Bronchial epithelial cell (primary cell): ENCODE measurements at regions not wholly inside any gene's neighbourhood (a gene's known extent, or its start where the extent isn't known, plus 50 kb on each side); places are given as distances from the start of the nearest gene placed in this dataset.

Experiments used
- DNase-seq: peaks from one replicate; pipeline ENCODE4 v3.0.0-alpha.2; 2010; ENCODE audit warnings: low read depth
- FAIRE-seq: peaks from 2 replicates; lab custom pipeline; 2011; peaks lifted over from hg19 to GRCh38; lab: Jason Lieb, UNC
- H3K27me3 ChIP-seq: 2 replicates; pipeline ENCODE4 v1.5.1; 2011; ENCODE audit warnings: low read length; ENCODE audit not compliant: control insufficient read depth, insufficient read depth
- H3K36me3 ChIP-seq: 2 replicates; pipeline ENCODE4 v1.5.1; 2011; ENCODE audit warnings: low read length; ENCODE audit not compliant: control insufficient read depth, insufficient read depth
- H3K4me3 ChIP-seq: 2 replicates; pipeline ENCODE4 v1.5.1; 2011; ENCODE audit warnings: mild to moderate bottlenecking, low read depth, low read length, control low read depth
- CTCF ChIP-seq: IDR thresholded peaks from 2 replicates; pipeline ENCODE4 v1.5.1; 2011; ENCODE audit warnings: mild to moderate bottlenecking, moderate library complexity, low read length, control low read depth, inconsistent platforms; ENCODE audit not compliant: insufficient read depth, severe bottlenecking

GRCh38 chr18:60469387-60470100, 97.0 kb upstream of the MC4R start:
- Histone ChIP-seq H3K27me3 (no peaks in the 10 kb centered on the region), H3K4me3 (no peak overlapping the region), H3K36me3 (no peaks in the 10 kb centered on the region)
- FAIRE-seq: no peak
- no peak for TF ChIP-seq CTCF
- DNase-seq: no peak

GRCh38 chr18:60471652-60472051, 99.1 kb upstream of the MC4R start:
- DNase-seq: peak; percentile 3
- FAIRE-seq: no peak

GRCh38 chr18:60485201-60485600, 112.6 kb upstream of the MC4R start:
- DNase-seq (no peak), FAIRE-seq (no peak)
- no peak for TF ChIP-seq CTCF
- Histone ChIP-seq H3K27me3 (no peaks in the 10 kb centered on the region), H3K4me3 (no peak overlapping the region), H3K36me3 (no peaks in the 10 kb centered on the region)

More at GRCh38 chr18:60471652-60472051, 99.1 kb upstream of the MC4R start:
- H3K4me3 ChIP-seq: no peak overlapping the region
- no peak for TF ChIP-seq CTCF
- H3K27me3 ChIP-seq: no peaks in the 10 kb centered on the region
- H3K36me3 ChIP-seq: no peaks in the 10 kb centered on the region

GRCh38 chr18:60493066-60493465, 120.5 kb upstream of the MC4R start:
- Histone ChIP-seq H3K4me3 (no peak overlapping the region), H3K36me3 (no peaks in the 10 kb centered on the region), H3K27me3 (no peaks in the 10 kb centered on the region)
- DNase-seq (no peak), FAIRE-seq (no peak)
- no peak for TF ChIP-seq CTCF

GRCh38 chr18:60499675-60500074, 127.1 kb upstream of the MC4R start:
- H3K4me3 ChIP-seq: no peak overlapping the region
- H3K27me3 ChIP-seq: no peaks in the 10 kb centered on the region
- FAIRE-seq (no peak), DNase-seq (no peak)
- no peaks in the 10 kb centered on the region for H3K36me3 ChIP-seq
- no peak for TF ChIP-seq CTCF

GRCh38 chr18:60500960-60501359, 128.4 kb upstream of the MC4R start:
- DNase-seq (no peak), FAIRE-seq (no peak)
- H3K4me3 ChIP-seq: no peak overlapping the region
- H3K27me3 ChIP-seq: no peaks in the 10 kb centered on the region
- H3K36me3 ChIP-seq: no peaks in the 10 kb centered on the region
- no peak for TF ChIP-seq CTCF
